ENCODE measurements at regions not wholly inside any gene's neighbourhood (a gene's known extent, or its start where the extent isn't known, plus 50 kb on each side); places are given as distances from the start of the nearest gene placed in this dataset.

GRCh38 chr10:83214136-83214535, 925.2 kb upstream of the GHITM start:
- H3K4me1 ChIP-seq, result no peaks in the 10 kb centered on the region
- H3K27me3 ChIP-seq, result no peaks in the 10 kb centered on the region
- no peak for DNase-seq
- 70% methylated on average over 5 of the region's 5 CpGs for WGBS (ENCODE audit: insufficient coverage, low coverage, low lambda C conversion rate, missing lambda C conversion rate)
- intact Hi-C loops (cut with DNase I), result no loop called here
- no peak for TF ChIP-seq POLR2A (IDR thresholded peaks at IDR 0.05)
- H3K4me3 ChIP-seq, result no peak overlapping the region
- H3K36me3 ChIP-seq, result no peaks in the 10 kb centered on the region
- no peaks in the 10 kb centered on the region for H3K9me3 ChIP-seq
- no peak for ATAC-seq
- no peak overlapping the region for H3K27ac ChIP-seq

- Histone ChIP-seq H3K27ac (no peak overlapping the region), H3K9me3 (no peaks in the 10 kb centered on the region), H3K36me3 (no peaks in the 10 kb centered on the region), H3K4me3 (no peak overlapping the region), H3K27me3 (no peaks in the 10 kb centered on the region), H3K4me1 (no peaks in the 10 kb centered on the region)
- no peak for TF ChIP-seq CTCF (IDR thresholded peaks at IDR 0.05)
- intact Hi-C loops (cut with DNase I), result no loop called here
- DNase-seq, result no peak
- ATAC-seq, result no peak
- WGBS (ENCODE audit: insufficient coverage, low coverage, low lambda C conversion rate, missing lambda C conversion rate), result 64% methylated on average over 5 of the region's 5 CpGs
These were observed 921.1 kb upstream of the GHITM start for GRCh38 chr10:83218205-83218604.

GRCh38 chr10:83222300-83222699, 917.0 kb upstream of the GHITM start:
- no peak overlapping the region for H3K27ac ChIP-seq
- no peaks in the 10 kb centered on the region for H3K36me3 ChIP-seq
- no peaks in the 10 kb centered on the region for H3K27me3 ChIP-seq
- TF ChIP-seq CTCF (IDR thresholded peaks at IDR 0.05), result no peak
- no peak for TF ChIP-seq POLR2A (IDR thresholded peaks at IDR 0.05)
- WGBS (ENCODE audit: insufficient coverage, low coverage, low lambda C conversion rate, missing lambda C conversion rate), result 73% methylated on average over 3 of the region's 6 CpGs
- no peak overlapping the region for H3K4me3 ChIP-seq
- no peaks in the 10 kb centered on the region for H3K9me3 ChIP-seq
- intact Hi-C loops (cut with DNase I), result no loop called here
- no peaks in the 10 kb centered on the region for H3K4me1 ChIP-seq
- ATAC-seq (no peak), DNase-seq (no peak)

GRCh38 chr10:83222832-83223742, 916.2 kb upstream of the GHITM start:
- DNase-seq (no peak), ATAC-seq (no peak)
- Histone ChIP-seq H3K36me3 (no peaks in the 10 kb centered on the region), H3K27ac (no peak overlapping the region), H3K27me3 (no peaks in the 10 kb centered on the region), H3K4me1 (no peaks in the 10 kb centered on the region), H3K4me3 (no peak overlapping the region), H3K9me3 (no peaks in the 10 kb centered on the region)
- intact Hi-C loops (cut with DNase I), result no loop called here
- WGBS (ENCODE audit: insufficient coverage, low coverage, low lambda C conversion rate, missing lambda C conversion rate), result 76% methylated on average over 18 of the region's 25 CpGs
- TF ChIP-seq POLR2A (IDR thresholded peaks at IDR 0.05) (no peak), CTCF (IDR thresholded peaks at IDR 0.05) (no peak)

- no peak for TF ChIP-seq POLR2A (IDR thresholded peaks at IDR 0.05)
- TF ChIP-seq CTCF (IDR thresholded peaks at IDR 0.05), result no peak
- no peaks in the 10 kb centered on the region for H3K4me1 ChIP-seq
- DNase-seq (no peak), ATAC-seq (no peak)
- H3K27ac ChIP-seq, result no peak overlapping the region
- H3K4me3 ChIP-seq, result no peak overlapping the region
- H3K9me3 ChIP-seq, result no peaks in the 10 kb centered on the region
- 49% methylated on average over 4 of the region's 4 CpGs for WGBS (ENCODE audit: insufficient coverage, low coverage, low lambda C conversion rate, missing lambda C conversion rate)
- H3K36me3 ChIP-seq, result no peaks in the 10 kb centered on the region
- intact Hi-C loops (cut with DNase I), result no loop called here
- no peaks in the 10 kb centered on the region for H3K27me3 ChIP-seq
These were observed 913.5 kb upstream of the GHITM start for GRCh38 chr10:83225781-83226180.
